ENCODE measurements at regions not wholly inside any gene's neighbourhood (a gene's known extent, or its start where the extent isn't known, plus 50 kb on each side); places are given as distances from the start of the nearest gene placed in this dataset.
"Not testable (repeated sequence)": the region's sequence is repeated elsewhere in the genome, so short reads cannot be mapped to it uniquely, and the experiment has no call there.

GRCh38 chr6:4412077-4412476 is 276.7 kb upstream of the ECI2 start:
- ATAC-seq (no peak), DNase-seq (ENCODE audit: low spot score) (no peak)
- intact Hi-C loops (cut with DNase I) = no loop called here

DNA sequence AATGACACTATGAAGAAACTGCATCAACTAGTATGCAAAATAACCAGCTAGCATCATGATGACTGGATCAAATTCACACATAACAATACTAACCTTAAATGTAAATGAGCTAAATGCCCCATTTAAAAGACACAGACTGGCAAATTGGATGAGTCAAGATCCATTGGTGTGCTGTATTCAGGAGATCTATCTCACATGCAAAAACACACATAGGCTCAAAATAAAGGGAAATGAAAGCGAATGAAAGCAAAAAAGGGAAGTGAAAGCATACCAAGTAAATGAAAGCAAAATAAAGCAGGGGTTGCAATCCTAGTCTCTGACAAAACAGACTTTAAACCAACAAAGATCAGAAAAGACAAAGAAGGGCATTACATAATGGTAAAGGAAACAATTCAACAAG is 272.3 kb upstream of the ECI2 start:
- DNase-seq (ENCODE audit: low spot score); ATAC-seq; intact Hi-C loops (cut with DNase I): not testable (repeated sequence)

DNA sequence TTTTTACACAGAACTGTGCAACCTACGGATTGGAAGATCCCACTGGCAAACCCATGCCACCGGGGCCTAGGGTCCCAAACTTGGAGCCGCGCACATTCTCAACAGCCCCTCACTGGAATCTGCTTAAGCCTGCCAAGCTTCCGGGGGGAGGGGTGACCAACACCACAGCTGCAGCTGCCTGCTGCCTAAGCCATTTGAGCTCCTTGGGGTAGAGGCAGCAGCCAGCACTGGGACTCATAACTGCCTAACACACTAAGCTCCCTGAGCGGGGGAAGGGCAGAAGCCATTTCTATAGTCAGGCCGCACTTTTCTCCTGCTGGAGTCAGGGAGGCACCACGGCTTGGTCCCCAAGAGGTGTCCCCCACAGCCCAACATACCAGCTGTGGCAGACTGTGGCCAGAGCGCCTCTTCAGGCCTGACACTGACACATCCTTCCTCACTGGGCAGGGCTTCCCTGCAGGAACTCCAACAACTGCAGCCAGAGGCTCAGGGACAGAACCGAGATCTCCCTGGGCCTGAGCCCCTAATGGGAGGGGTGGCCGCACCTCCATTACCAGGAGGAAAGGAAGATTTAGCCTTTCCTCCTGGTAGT is 270.3 kb upstream of the ECI2 start:
- ATAC-seq (no peak), DNase-seq (ENCODE audit: low spot score) (no peak)
- intact Hi-C loops (cut with DNase I) = no loop called here

GRCh38 chr6:4404415-4404814 is 269.0 kb upstream of the ECI2 start:
- intact Hi-C loops (cut with DNase I) = no loop called here
- DNase-seq (ENCODE audit: low spot score) (no peak), ATAC-seq (no peak)

DNA sequence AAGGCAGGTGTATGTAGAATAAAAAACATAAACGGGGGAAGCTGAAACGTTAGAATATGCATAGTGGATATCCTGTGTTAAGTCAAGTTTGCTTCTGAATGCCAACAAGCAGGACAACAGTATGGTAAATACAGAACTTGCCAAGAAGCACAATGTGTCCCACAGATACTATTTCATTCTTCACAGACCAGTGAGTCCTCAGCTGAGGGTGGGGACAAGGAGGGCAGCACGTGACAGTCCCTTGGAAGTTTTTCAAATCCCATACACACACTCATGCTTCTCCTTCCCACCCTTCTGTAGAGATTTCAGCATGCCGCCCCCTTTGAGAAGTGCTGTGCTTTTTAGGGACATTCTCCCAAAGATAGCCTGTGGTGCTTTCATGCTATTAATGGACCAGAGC is 268.5 kb upstream of the ECI2 start:
- DNase-seq (ENCODE audit: low spot score) = no peak
- ATAC-seq = peak; percentile 64
- intact Hi-C loops (cut with DNase I) = no loop called here

DNA sequence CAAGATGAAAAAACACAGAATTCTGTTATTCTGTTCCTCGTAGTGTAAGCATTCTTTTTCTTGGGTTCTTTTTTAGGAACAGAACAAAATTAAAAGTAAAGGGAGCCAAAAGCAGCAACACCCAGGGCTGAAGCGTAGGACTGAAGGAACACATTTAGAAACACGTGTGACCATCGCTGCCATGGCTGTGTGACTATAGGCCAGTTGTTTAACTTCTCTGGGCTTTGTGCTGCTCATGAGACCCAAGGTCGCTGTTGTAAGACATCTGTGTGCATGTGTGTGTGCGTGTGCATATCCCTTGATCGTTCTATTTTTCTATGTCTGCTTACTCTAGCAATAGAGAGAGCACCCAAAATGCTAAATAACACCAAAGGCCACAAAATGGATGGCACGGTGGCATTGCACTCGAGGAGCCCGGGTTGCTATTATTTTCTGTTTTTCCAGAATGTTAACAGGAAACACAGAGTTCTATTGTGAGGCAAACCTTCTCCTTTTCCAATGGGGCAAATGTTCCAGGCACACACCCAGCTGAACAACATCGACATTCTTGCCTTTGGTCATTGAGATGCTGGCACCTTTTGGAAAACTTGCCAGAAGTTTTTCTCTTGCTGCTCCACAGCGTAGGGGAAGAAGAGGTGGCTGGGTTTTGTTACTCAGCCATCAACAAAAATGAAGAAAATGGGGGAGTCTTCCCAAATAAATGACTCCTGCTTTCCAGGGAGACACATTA is 267.8 kb upstream of the ECI2 start:
- no peak for DNase-seq (ENCODE audit: low spot score)
- intact Hi-C loops (cut with DNase I) = no loop called here

DNA sequence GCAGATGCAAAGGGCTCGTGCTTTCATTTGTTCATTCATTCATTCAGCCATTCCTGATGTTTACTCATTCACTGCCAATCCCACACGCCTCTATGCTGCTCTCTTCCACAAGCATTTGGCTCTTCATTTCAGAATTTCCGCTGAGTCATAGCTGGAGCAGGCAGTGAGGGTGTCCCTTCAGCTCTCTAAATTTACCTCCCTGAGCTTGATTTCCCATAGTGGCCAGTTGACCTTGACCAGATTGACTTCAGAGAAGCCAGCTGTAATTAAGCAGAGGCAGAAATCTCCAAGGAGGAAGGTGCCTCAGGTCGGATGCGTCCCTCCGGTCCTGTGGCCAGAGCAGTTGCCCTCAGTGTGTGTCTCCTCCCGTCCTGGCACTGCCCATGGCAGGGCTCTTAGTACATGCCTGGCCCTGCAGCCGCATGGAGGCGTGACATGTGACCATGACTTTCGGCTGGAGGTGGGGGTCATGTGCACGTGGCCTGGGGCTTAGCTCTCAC is 267.2 kb upstream of the ECI2 start:
- ATAC-seq = peak; percentile 67
- DNase-seq (ENCODE audit: low spot score) = no peak
- intact Hi-C loops (cut with DNase I) = no loop called here

More for the DNA sequence above, 267.8 kb upstream of the ECI2 start:
- no peak for ATAC-seq

DNA sequence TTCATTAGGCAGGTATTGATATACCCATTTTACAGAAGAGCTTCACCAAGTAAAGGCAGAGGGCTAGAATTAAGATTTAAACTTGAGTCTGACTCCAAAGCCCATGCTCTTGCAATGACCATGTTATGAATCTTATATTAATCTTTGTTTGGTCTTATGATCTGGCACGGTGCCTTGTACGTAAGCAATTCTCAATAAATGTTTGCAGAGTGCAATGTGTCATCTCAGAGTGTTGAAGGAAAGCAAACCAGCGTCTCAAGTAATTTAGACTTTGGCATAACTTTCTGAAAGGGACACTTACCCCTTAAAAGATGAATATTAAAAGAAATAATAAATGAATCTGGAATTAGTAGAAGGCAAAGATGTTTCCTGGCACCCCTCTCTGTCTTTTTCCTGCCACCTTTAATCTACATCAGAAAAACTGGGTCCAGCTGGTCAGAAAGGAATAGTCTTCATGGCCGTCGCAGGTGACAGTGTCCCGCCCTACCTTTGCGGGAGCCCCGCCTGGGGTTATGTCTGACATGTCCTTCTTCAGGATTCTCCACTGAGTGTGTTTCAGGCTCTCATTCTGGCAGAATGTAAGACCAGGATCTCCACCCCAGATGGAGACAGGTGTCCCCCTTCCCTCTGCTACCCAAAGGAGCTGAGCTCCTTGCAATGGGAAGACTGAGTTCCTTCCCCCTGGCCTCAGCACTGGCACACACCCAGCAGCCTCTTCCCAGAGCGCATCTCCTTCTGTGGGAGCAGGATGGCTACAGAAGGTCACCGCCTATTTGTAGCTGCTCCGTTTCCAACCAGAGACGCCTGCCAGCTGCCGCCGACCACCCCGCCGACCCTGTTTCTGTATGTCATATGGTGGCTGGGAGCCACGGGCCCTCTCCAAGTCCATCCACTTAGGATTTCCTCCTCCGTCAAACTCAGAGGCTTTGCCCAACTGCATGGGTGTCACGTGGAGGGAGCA is 266.3 kb upstream of the ECI2 start:
- intact Hi-C loops (cut with DNase I) = no loop called here
- no peak for ATAC-seq
- no peak for DNase-seq (ENCODE audit: low spot score)

DNA sequence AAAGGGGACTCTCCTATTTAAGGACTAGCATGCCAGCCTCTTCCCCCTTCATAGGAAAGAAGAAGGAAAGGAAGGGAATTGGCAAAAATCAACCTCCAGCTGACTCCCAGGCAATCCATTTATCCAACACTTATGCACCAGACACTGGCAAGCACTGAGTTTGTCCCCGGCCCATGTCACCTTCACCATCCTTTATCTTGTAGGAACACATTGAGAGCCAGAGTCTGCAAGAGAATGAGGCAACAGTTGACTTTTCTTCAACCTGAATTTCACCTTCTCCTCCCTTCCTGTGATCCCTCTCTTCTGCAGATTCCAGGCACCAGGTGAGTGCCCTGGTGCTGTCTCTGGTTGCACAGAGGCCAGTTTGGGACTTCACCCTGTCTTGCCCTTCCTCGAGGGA is 264.3 kb upstream of the ECI2 start:
- ATAC-seq = no peak
- DNase-seq (ENCODE audit: low spot score) = no peak
- intact Hi-C loops (cut with DNase I) = no loop called here

DNA sequence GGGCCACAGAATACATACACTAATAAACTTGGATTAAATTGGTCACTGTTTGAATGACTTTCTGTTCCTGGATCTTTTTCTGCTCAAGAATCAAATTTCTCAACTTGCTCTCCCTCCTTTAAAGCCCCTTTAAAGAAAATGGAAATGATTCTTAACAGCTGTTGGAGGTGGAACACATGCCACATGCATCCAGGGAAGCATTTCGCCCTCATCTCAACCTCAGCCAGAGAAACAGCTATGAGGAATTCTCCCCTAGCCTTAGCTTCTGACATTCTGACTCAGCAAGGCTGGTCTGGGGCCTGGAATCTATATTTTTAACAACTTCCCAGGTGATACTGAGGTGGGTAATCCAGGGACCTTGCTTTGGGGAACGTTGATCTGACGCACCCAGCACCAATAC is 263.4 kb upstream of the ECI2 start:
- ATAC-seq (no peak), DNase-seq (ENCODE audit: low spot score) (no peak)
- intact Hi-C loops (cut with DNase I) = no loop called here

GRCh38 chr6:4397307-4397706 is 261.9 kb upstream of the ECI2 start:
- intact Hi-C loops (cut with DNase I) = no loop called here
- DNase-seq (ENCODE audit: low spot score) (no peak), ATAC-seq (peak; percentile 52)

GRCh38 chr6:4396044-4396443 is 260.7 kb upstream of the ECI2 start:
- DNase-seq (ENCODE audit: low spot score) (no peak), ATAC-seq (no peak)
- intact Hi-C loops (cut with DNase I) = no loop called here

DNA sequence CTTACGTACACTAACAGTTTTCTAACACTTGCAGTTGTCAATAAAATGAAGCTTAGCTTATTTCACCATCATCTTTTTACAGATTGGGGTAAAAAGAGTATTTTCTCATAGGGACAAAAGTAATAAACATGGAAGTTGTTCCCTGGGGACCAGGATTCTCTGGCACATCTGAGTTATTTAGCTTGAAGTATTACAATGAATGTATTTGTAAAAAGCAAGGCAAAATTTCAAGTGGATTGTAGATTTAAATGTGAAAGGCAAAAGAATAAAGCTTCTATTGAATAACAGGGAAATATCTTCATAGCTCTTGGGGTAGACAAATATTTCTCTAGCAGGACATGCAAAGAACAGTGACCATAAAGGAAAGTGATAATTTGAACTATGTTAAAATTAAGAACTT is 260.0 kb upstream of the ECI2 start:
- ATAC-seq = no peak
- intact Hi-C loops (cut with DNase I) = no loop called here
- no peak for DNase-seq (ENCODE audit: low spot score)

DNA sequence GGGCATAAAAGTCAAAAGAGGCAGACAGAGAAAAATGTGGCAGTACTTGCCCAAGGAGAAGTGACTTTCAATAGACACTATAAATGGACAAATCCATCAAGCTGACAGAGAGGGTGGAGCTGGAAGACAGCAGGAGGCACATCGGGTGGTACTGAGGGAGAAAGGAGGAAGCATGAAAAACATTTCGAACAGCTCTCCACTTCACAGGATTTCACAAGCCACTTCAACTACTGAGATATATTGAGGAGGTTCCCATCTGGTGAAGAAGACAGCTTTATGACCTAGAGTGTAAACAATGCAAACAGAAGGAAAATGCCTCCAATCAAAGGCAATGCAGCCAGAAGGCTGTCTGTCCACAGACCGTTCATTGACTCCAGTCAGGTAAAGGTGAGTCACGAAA is 259.4 kb upstream of the ECI2 start:
- intact Hi-C loops (cut with DNase I) = no loop called here
- no peak for ATAC-seq
- DNase-seq (ENCODE audit: low spot score) = no peak

GRCh38 chr6:4388675-4389074 is 253.3 kb upstream of the ECI2 start:
- ATAC-seq (no peak), DNase-seq (ENCODE audit: low spot score) (no peak)
- intact Hi-C loops (cut with DNase I) = no loop called here

- DNase-seq (ENCODE audit: low spot score) = no peak
- no peak for ATAC-seq
- intact Hi-C loops (cut with DNase I) = no loop called here
These were observed 249.3 kb upstream of the ECI2 start for GRCh38 chr6:4384656-4385055.

GRCh38 chr6:4383910-4384638 is 248.7 kb upstream of the ECI2 start:
- DNase-seq (ENCODE audit: low spot score) (no peak), ATAC-seq (no peak)
- intact Hi-C loops (cut with DNase I) = no loop called here

- no peak for DNase-seq (ENCODE audit: low spot score)
- intact Hi-C loops (cut with DNase I) = no loop called here
- no peak for ATAC-seq
These were observed 247.0 kb upstream of the ECI2 start for GRCh38 chr6:4382362-4382853.

DNA sequence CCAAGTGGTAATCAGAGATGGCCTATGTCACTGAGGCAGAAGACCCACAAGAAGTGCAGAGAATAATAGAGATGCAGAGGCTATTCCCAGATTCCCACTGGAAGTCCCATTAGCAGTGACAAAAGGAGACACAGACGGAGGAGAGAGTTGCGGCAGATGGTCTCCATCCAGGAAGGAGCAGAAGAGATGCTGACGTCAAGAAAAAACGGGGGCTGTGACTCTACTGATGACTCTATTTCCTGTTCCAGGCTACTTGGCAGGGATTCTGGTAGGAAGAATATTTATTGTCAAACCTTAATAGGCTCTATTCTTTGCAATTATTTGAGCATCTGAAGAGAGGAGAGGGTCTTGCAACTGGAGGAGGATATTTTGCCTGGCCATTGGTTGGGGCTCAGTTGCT is 246.0 kb upstream of the ECI2 start:
- ATAC-seq (no peak), DNase-seq (ENCODE audit: low spot score) (no peak)
- intact Hi-C loops (cut with DNase I) = loop anchor here (2.0 kb wide), 1 partner anchor 51 kb away; no protein-coding TSS in a partner anchor

Data from sciatic nerve (tissue), 2 donors.